CD4-positive, alpha-beta memory T cell (primary cell): ENCODE measurements at regions not wholly inside any gene's neighbourhood (a gene's known extent, or its start where the extent isn't known, plus 50 kb on each side); places are given as distances from the start of the nearest gene placed in this dataset.

Experiments
- CTCF ChIA-PET: fragments of 350-600 bp; sonication (Branson Sonifier 250); formaldehyde crosslinking; loops from one replicate; lab custom pipeline; 2021; ENCODE audit warnings: inconsistent platforms; ENCODE audit not compliant: partially characterized antibody; lab: Charles Lee
- POLR2A ChIA-PET: fragments of 350-600 bp; sonication (Branson Sonifier 250); formaldehyde crosslinking; loops from one replicate; lab custom pipeline; 2021; ENCODE audit not compliant: partially characterized antibody; lab: Charles Lee
- DNase-seq, 5 donors: peaks; one replicate each; pipeline versions ENCODE4 v3.0.0 to v3.0.0-alpha.2; 2020 to 2022; ENCODE audit warnings: mixed read lengths in 1 of 5
- H3K27ac ChIP-seq: one replicate; pipeline ENCODE4 v1.7.0; 2013; ENCODE audit warnings: low read depth, low read length
- H3K27me3 ChIP-seq: 2 replicates; pipeline ENCODE4 v1.7.0; 2013; ENCODE audit warnings: mild to moderate bottlenecking, low read length, moderate library complexity; ENCODE audit not compliant: insufficient read depth
- H3K36me3 ChIP-seq: 2 replicates; pipeline ENCODE4 v1.7.0; 2013; ENCODE audit warnings: mild to moderate bottlenecking, low read length, moderate library complexity; ENCODE audit not compliant: insufficient read depth
- H3K4me1 ChIP-seq: 2 replicates; pipeline ENCODE4 v1.7.0; 2013; ENCODE audit warnings: mild to moderate bottlenecking, low read length, moderate library complexity; ENCODE audit not compliant: insufficient read depth
- H3K4me3 ChIP-seq, 2 donors: one replicate each; pipeline ENCODE4 v1.7.0; 2013; ENCODE audit warnings: low read length in 2 of 2, mild to moderate bottlenecking in 1 of 2
- H3K9me3 ChIP-seq, 2 donors: one replicate each; pipeline ENCODE4 v1.7.0; 2013; ENCODE audit warnings: low read length in 2 of 2, control low read depth in 1 of 2; ENCODE audit not compliant: control insufficient read depth in 1 of 2
- H3K27ac Mint-ChIP-seq, 7 donors: one replicate each; pipeline ENCODE4 v1.8.0; 2020 to 2021; ENCODE audit warnings: mixed read lengths in 7 of 7, mild to moderate bottlenecking in 6 of 7, inconsistent platforms in 3 of 7, moderate library complexity in 3 of 7
- H3K27me3 Mint-ChIP-seq, 2 donors: one replicate each; pipeline ENCODE4 v1.8.0; 2020 to 2021; ENCODE audit warnings: mixed read lengths in 2 of 2
- H3K36me3 Mint-ChIP-seq, 2 donors: one replicate each; pipeline ENCODE4 v1.8.0; 2020 to 2021; ENCODE audit warnings: mixed read lengths in 2 of 2, inconsistent platforms in 1 of 2, mild to moderate bottlenecking in 1 of 2
- H3K4me1 Mint-ChIP-seq, 4 donors: one replicate each; pipeline ENCODE4 v1.8.0; 2020 to 2021; ENCODE audit warnings: mixed read lengths in 4 of 4, mild to moderate bottlenecking in 1 of 4
- H3K4me3 Mint-ChIP-seq, 8 donors: one replicate each; pipeline ENCODE4 v1.8.0; 2020 to 2021; ENCODE audit warnings: mixed read lengths in 8 of 8, mild to moderate bottlenecking in 7 of 8, moderate library complexity in 6 of 8, inconsistent platforms in 3 of 8
- H3K9me3 Mint-ChIP-seq, 8 donors: one replicate each; pipeline ENCODE4 v1.8.0; 2020 to 2021; ENCODE audit warnings: mixed read lengths in 8 of 8, mild to moderate bottlenecking in 5 of 8, inconsistent platforms in 3 of 8, moderate library complexity in 1 of 8
- intact Hi-C: fragments of 100-400 bp; cut with micrococcal nuclease; formaldehyde crosslinking; loops from one replicate; pipeline ENCODE4 v1.15.1; 2023

DNA sequence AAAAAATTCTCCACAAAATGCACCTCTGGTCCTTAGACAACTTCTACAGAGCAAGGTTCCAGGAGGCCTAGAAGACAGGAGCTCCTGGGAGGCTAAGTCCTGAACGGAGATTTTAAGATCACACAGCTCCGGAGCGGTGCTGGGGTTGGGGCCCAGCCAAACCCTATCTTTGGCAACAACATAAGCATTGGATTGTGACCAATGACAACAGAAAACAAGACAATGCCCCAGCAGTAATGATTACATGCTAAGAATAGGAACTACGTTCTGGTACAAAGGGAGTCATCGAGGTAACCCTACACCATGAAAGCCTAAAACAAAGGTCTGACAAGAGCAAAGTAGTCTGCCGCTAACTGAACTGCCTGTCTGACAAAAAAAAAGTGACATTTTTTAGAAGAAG, 171.2 kb downstream of the CMPK2 start:
- no peak overlapping the region for H3K27ac ChIP-seq
- no peak overlapping the region for H3K4me3 Mint-ChIP-seq
- POLR2A ChIA-PET = no interaction called here
- H3K4me1 Mint-ChIP-seq = no peaks in the 10 kb centered on the region
- H3K9me3 ChIP-seq = no peaks in the 10 kb centered on the region
- H3K4me1 ChIP-seq = no peaks in the 10 kb centered on the region
- no peak overlapping the region for H3K27ac Mint-ChIP-seq
- H3K36me3 Mint-ChIP-seq = no peaks in the 10 kb centered on the region
- peaks cover 2% of the 10 kb centered on the region in 2 donors for H3K27me3 Mint-ChIP-seq
- no peaks in the 10 kb centered on the region for H3K27me3 ChIP-seq
- no peak overlapping the region for H3K4me3 ChIP-seq
- H3K36me3 ChIP-seq = no peaks in the 10 kb centered on the region
- intact Hi-C loops = no loop called here
- CTCF ChIA-PET = no interaction called here
- H3K9me3 Mint-ChIP-seq = no peaks in the 10 kb centered on the region
- no peak for DNase-seq

DNA sequence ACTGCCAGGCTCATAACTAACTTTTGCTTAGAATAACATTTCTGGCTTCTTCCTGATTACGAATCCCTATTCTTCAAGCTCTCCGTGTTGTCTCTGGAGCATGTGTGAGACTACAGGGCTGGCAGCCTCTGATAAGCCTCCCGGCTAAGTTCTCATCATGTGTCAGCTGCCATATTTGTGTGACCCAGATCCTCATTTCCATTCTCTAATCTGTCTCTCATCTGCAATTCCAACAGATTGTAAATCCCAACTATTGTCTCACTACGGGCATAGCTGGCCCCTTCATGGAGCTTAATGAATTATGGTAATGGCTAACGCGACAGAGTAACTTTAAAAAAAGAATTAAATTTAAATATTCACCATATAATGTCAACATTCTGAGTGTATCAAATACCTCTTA, 165.4 kb downstream of the CMPK2 start:
- intact Hi-C loops = no loop called here
- no peaks in the 10 kb centered on the region for H3K4me1 ChIP-seq
- Mint-ChIP-seq H3K4me1 (no peaks in the 10 kb centered on the region), H3K4me3 (no peak overlapping the region), H3K27ac (no peak overlapping the region), H3K27me3 (no peaks in the 10 kb centered on the region), H3K36me3 (no peaks in the 10 kb centered on the region), H3K9me3 (peaks cover 0 to 26% (median 20%) of the 10 kb centered on the region in 8 donors)
- POLR2A ChIA-PET = no interaction called here
- H3K27ac ChIP-seq = no peak overlapping the region
- no peak for DNase-seq
- H3K9me3 ChIP-seq = peaks cover 0 to 5% of the 10 kb centered on the region in 2 donors
- H3K4me3 ChIP-seq = no peak overlapping the region
- no peaks in the 10 kb centered on the region for H3K27me3 ChIP-seq
- no peaks in the 10 kb centered on the region for H3K36me3 ChIP-seq
- CTCF ChIA-PET = no interaction called here

DNA sequence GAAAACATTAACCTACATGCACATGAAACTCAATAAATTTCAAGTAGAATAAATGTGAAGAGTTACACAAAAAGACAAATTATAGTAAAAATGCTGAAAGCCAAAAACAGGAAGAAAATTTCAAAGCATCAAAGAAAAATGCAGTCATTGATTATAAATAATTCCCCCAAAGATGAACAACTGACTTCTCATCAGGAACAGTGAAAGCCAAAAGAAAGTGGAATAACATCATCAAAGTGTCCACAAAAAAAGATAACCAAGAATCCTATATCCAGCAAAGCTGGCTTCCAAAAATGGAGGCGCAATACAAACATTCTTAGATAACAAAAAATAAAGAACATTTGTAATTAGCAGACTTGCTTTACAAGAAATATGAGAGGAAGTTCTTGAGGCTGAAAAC, 161.6 kb downstream of the CMPK2 start:
- peaks cover 0 to 5% of the 10 kb centered on the region in 2 donors for H3K9me3 ChIP-seq
- H3K36me3 ChIP-seq = no peaks in the 10 kb centered on the region
- DNase-seq = no peak
- intact Hi-C loops = no loop called here
- H3K4me1 Mint-ChIP-seq = no peaks in the 10 kb centered on the region
- no peak overlapping the region for H3K4me3 ChIP-seq
- H3K36me3 Mint-ChIP-seq = no peaks in the 10 kb centered on the region
- H3K27ac Mint-ChIP-seq = no peak overlapping the region
- H3K4me3 Mint-ChIP-seq = no peak overlapping the region
- H3K27me3 Mint-ChIP-seq = peaks cover 1 to 2% of the 10 kb centered on the region in 2 donors
- no peaks in the 10 kb centered on the region for H3K4me1 ChIP-seq
- ChIA-PET POLR2A (no interaction called here), CTCF (no interaction called here)
- H3K9me3 Mint-ChIP-seq = peaks cover 0 to 27% (median 20%) of the 10 kb centered on the region in 8 donors
- no peaks in the 10 kb centered on the region for H3K27me3 ChIP-seq
- H3K27ac ChIP-seq = no peak overlapping the region

DNA sequence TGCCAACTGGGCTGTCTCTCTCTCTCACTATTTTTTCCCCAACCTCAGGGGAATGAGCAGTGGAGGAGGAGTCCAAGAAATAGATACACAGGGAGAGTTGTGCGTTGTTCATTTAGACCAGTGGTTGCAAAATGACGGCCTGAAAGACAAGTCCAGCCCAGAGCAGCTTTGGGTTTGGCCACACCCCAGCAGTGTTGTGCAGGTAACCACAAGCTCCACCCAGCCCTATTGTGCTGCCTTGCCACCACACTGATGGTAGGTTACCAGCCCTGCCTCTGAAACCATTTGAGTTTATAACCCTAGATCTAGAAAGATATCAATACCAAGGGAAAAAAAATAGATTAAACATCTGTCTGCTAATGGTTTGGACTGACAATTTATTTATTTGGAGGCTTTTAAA, 144.3 kb downstream of the CMPK2 start:
- CTCF ChIA-PET = no interaction called here
- Mint-ChIP-seq H3K4me1 (no peaks in the 10 kb centered on the region), H3K36me3 (no peaks in the 10 kb centered on the region), H3K4me3 (no peak overlapping the region), H3K9me3 (no peaks in the 10 kb centered on the region), H3K27ac (no peak overlapping the region), H3K27me3 (peaks cover 3 to 4% of the 10 kb centered on the region in 2 donors)
- Histone ChIP-seq H3K4me1 (no peaks in the 10 kb centered on the region), H3K36me3 (no peaks in the 10 kb centered on the region), H3K27me3 (no peaks in the 10 kb centered on the region), H3K9me3 (no peaks in the 10 kb centered on the region), H3K27ac (no peak overlapping the region), H3K4me3 (no peak overlapping the region)
- DNase-seq = no peak
- intact Hi-C loops = no loop called here
- POLR2A ChIA-PET = no interaction called here

DNA sequence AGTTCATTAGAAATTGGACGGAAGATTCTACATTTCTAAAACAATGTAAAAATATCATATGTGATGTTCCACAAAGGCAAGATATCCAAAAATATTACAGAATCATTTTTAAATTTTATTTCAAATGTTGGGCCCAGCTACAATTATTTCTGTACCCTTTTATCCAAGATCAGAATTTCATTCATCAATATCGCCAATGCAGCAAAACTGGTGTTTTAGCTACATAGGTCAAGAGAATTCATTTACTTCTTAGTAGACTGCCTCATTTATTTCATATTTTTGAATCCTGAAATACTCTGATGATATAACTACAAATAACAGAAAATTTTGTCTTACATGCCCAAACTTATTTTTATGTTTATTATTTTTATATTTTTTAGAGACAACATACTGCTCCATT, 143.1 kb downstream of the CMPK2 start:
- Mint-ChIP-seq H3K36me3 (no peaks in the 10 kb centered on the region), H3K4me3 (no peak overlapping the region), H3K27ac (no peak overlapping the region), H3K4me1 (no peaks in the 10 kb centered on the region), H3K9me3 (no peaks in the 10 kb centered on the region), H3K27me3 (peaks cover 3 to 7% of the 10 kb centered on the region in 2 donors)
- Histone ChIP-seq H3K27ac (no peak overlapping the region), H3K4me1 (no peaks in the 10 kb centered on the region), H3K36me3 (no peaks in the 10 kb centered on the region), H3K4me3 (no peak overlapping the region), H3K9me3 (no peaks in the 10 kb centered on the region), H3K27me3 (no peaks in the 10 kb centered on the region)
- ChIA-PET CTCF (no interaction called here), POLR2A (no interaction called here)
- intact Hi-C loops = no loop called here
- no peak for DNase-seq

DNA sequence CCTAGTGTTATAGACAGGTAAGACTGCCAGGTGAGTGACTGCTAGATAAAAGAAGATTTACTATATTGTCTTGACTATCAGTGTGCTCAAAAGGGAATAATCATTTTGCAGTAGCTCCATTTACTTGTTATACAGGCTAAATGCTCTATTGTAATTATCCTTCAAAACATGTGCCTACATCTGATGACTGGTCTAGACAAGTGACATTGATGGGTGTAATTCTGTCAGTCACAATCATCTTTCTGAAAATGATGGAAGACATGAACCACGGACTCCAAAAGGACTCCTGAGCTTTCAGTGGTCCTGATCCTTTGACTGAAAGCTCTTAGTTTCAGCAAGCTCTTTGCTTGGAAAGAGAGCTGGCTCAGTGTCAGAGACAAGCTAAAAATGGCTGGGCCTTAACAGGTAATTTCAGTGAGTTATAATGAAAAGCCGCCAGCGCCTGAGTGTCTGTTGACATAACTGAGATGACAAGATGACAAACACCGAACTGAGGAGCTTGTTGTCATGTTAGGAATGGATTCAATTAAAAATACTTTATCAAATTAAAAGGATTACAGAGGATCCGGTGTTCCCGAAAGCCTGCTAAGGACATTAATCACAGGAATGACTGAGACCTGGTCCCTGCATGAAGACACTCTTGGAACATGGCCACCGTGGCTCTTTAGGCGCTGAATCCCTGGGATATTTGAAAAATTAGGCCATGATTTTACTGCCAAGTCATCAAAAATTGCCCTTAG, 141.7 kb downstream of the CMPK2 start:
- POLR2A ChIA-PET = no interaction called here

DNA sequence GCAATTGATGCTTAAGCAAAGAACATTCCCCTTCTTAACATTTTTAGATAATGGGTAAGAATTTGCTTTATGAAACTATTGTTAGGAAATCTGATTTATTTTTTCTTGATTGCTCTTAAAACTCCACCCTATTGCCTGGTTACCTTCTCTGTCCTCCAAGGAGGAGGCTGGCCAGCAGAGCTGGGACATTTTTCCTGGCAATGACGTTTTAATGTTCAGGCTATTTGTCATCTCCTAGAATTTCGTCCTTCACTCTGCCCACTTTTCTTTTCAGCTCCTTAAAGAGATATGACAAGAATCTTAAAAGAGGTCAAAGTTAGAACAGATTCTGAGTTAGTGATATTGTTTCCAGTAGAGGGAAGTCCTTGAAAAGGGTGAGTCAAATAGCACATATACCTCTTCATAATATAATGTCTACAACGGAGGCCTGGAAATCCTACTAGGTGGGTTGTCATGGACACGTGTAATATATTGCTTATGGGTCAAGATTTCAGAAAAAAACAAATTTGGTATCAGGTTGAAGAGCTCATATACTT, 141.0 kb downstream of the CMPK2 start:
- Histone ChIP-seq H3K9me3 (no peaks in the 10 kb centered on the region), H3K36me3 (no peaks in the 10 kb centered on the region), H3K4me1 (no peaks in the 10 kb centered on the region), H3K27ac (no peak overlapping the region), H3K27me3 (no peaks in the 10 kb centered on the region), H3K4me3 (no peak overlapping the region)
- intact Hi-C loops = no loop called here
- Mint-ChIP-seq H3K4me3 (no peak overlapping the region), H3K9me3 (no peaks in the 10 kb centered on the region), H3K27me3 (peaks cover 2 to 4% of the 10 kb centered on the region in 2 donors), H3K4me1 (no peaks in the 10 kb centered on the region), H3K27ac (no peak overlapping the region), H3K36me3 (no peaks in the 10 kb centered on the region)
- CTCF ChIA-PET = no interaction called here
- POLR2A ChIA-PET = no interaction called here
- DNase-seq = no peak

More for the DNA sequence above, 141.7 kb downstream of the CMPK2 start:
- no peaks in the 10 kb centered on the region for H3K9me3 Mint-ChIP-seq
- CTCF ChIA-PET = no interaction called here
- DNase-seq = no peak
- Histone ChIP-seq H3K4me3 (no peak overlapping the region), H3K27me3 (no peaks in the 10 kb centered on the region), H3K4me1 (no peaks in the 10 kb centered on the region), H3K36me3 (no peaks in the 10 kb centered on the region), H3K27ac (no peak overlapping the region), H3K9me3 (no peaks in the 10 kb centered on the region)
- H3K27ac Mint-ChIP-seq = no peak overlapping the region
- H3K36me3 Mint-ChIP-seq = no peaks in the 10 kb centered on the region
- peaks cover 4% of the 10 kb centered on the region in 2 donors for H3K27me3 Mint-ChIP-seq
- H3K4me3 Mint-ChIP-seq = no peak overlapping the region
- no peaks in the 10 kb centered on the region for H3K4me1 Mint-ChIP-seq
- intact Hi-C loops = no loop called here
